ENCODE measurements at regions not wholly inside any gene's neighbourhood (a gene's known extent, or its start where the extent isn't known, plus 50 kb on each side); places are given as distances from the start of the nearest gene placed in this dataset.

DNA sequence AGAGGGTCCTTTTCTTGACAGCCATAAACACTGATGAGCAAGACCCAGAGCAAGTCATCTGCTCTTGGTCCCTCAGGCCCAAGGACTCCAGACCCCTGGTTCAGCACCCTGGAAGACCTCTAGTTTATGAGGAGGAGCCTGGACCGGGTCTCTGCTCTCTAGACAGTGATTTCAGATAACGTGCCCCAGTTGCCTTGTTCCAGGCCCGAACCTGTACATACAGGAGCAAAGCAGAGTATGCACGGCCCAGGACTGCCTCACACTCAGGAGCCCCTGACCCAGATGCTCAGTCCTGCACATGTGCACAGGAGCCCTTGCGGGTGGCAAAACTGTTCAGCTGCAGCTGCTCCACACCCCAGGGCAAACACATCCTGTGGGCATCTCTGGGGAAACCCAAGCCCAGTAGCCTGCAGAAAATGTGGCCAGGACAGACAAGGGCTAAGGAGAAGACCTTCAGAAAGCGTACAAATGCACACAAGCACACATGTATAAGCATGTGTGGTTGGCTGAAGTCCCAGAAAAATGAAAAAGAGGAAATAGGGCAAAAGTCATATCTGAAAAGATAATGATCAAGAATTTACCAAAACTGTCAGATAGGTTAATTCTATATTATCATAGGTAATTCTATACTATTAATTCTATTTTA, 59.9 kb upstream of the CORO2B start:
- FAIRE-seq, result no peak
- DNase-seq (ENCODE audit: extremely low spot score, insufficient read length, low read depth), result no peak

DNA sequence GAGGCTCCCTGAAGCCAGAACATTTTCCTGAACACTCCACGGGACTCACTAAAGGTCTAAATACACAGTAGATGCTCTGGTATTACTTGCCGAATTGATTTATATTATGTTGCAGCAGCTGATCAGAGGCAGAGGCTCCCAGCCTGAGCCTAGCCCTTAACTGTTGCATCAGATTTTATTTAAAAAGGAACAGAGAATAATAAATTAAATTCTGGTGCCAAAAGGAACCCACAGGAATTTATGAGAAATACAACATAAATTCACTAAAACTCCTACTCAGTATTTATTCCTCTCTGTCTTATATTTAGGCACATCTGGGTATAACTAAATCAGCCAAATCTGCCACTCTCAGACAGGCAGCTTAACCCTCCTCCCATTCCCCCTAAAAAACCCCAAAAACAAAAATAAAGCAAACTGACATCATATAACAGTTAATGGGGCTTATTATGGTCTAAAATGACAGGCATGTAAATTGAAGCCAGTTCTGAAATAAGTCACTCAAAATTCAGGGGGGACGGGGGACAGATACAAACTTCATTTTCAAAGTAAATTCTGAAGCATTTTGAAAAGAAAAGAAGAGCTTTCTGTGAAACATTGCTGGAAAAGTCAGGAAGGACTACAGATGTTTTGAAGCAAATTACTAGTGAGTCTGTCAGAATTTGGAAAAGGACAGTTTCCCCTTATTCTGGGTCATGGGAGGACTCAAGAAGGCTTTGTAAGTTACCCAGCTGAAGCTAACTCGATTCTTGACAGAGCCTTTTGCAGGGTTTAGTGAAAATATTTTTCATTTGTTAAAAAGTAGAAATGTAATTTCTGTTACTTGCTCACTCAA, 53.8 kb upstream of the CORO2B start:
- no peak for DNase-seq (ENCODE audit: extremely low spot score, insufficient read length, low read depth)
- no peak for FAIRE-seq

DNA sequence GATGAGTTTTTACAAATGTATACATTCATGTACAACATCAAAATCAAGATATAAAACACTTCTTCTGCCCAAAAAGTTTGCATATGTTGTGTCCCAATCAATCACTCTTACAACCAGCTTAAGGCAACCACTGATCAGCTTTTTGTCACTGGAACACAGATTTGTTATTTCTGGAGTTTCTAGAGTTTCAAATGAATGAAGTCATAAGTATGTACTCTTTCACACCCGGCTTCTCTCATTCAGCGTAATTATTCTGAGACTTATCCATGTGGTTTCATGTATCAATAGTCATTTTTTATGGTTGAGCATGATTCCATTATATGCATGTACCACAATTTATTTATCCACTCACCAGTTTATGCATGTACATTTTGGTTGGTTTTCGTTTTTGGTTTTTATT, 53.0 kb upstream of the CORO2B start:
- no peak for FAIRE-seq
- no peak for DNase-seq (ENCODE audit: extremely low spot score, insufficient read length, low read depth)

DNA sequence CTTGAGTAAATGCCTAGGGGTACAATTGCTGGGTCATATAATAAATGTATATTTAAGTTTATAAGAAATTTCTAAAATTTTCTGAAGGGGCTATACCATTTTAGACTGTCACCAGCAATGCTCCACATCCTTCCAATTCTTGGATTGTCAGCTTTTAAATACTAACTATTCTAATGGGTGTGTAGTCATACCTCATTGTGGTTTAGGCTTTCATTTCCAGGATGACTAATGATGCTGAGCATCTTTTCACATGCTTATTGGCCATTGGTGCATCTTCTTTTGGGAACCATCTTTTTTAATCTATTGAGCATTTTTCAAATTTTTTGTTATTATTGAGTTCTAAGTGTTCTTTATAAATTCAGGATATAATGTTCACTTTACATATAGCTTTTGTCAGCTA, 52.5 kb upstream of the CORO2B start:
- peak; percentile 23 for DNase-seq (ENCODE audit: extremely low spot score, insufficient read length, low read depth)
- peak; percentile 84 for FAIRE-seq

DNA sequence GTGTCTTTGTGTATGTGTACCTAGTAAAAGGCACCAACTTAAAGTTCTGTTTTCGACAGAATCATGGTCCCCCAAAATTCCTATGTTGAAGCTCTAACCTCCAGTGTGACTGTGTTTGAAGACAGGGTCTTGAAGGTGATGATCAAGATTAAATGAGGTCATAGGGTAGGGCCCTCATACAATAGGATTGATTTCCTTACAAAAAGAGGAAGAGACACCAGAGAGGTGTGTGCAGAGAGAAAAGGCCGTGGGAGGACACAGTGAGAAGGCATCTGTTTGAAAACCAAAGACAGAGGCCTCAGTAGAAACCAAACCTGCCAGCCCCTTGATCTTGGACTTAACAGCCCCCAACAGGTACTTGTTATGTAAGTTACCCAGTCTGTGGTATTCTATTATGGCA, 52.0 kb upstream of the CORO2B start:
- FAIRE-seq (peak; percentile 49), DNase-seq (ENCODE audit: extremely low spot score, insufficient read length, low read depth) (no peak)

DNA sequence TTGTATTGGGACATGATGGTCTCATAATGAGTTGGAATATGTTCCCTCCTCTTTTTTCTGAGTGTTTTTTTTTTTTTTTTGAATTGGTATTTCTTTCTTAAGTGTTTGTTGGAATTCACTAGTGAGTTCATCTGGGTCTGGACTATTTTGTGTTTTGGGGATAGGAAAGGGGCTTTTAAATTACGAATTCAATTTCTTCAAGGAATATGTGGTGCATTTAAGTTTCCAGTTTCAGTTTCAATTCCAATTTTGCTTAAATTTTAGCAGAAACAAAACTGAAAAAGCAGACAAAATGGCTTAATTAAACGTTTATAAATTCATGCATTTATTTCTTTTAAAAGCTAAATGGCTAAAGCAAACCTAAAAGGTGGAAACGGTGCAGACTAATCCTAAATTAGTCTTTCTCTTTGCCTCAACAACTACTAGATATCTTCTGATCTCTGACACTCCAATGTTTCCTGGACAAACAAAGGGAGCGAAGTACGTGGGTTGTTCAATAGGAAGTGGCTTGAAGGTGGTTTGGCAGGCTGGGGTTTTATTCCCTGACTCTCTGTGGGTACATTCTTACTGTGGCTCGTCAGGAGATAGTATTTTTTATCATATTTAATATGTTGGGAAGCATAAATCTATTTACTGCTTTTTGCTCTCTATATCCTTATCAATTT, 50.0 kb upstream of the CORO2B start:
- no peak for DNase-seq (ENCODE audit: extremely low spot score, insufficient read length, low read depth)
- FAIRE-seq, result peak; percentile 56
